Right lobe of liver (tissue), 4 donors: ENCODE measurements at regions not wholly inside any gene's neighbourhood (a gene's known extent, or its start where the extent isn't known, plus 50 kb on each side); places are given as distances from the start of the nearest gene placed in this dataset.

ENCODE experiments used
- POLR2A ChIP-seq: fragments of 450-650 bp; IDR thresholded peaks from one replicate; pipeline ENCODE4 v1.6.1; 2017; ENCODE audit warnings: antibody characterized with exemption, mild to moderate bottlenecking
- TF ChIP-seq, protein P1 (sequence below), 4 donors: fragments of 200-600 bp in 3 of 4; fragments of 450-650 bp in 1 of 4; IDR thresholded peaks; one replicate each; pipeline versions ENCODE4 v1.5.1 to v1.8.0; 2016 to 2022; ENCODE audit warnings: antibody characterized with exemption in 4 of 4, mild to moderate bottlenecking in 2 of 4
- donor health status: DM: no; HTN: no; CAD: no.
- donor health status: DM: no; HTN: no; CAD: no.
- donor health status: DM: no; HTN: yes; CAD: no.

DNA sequence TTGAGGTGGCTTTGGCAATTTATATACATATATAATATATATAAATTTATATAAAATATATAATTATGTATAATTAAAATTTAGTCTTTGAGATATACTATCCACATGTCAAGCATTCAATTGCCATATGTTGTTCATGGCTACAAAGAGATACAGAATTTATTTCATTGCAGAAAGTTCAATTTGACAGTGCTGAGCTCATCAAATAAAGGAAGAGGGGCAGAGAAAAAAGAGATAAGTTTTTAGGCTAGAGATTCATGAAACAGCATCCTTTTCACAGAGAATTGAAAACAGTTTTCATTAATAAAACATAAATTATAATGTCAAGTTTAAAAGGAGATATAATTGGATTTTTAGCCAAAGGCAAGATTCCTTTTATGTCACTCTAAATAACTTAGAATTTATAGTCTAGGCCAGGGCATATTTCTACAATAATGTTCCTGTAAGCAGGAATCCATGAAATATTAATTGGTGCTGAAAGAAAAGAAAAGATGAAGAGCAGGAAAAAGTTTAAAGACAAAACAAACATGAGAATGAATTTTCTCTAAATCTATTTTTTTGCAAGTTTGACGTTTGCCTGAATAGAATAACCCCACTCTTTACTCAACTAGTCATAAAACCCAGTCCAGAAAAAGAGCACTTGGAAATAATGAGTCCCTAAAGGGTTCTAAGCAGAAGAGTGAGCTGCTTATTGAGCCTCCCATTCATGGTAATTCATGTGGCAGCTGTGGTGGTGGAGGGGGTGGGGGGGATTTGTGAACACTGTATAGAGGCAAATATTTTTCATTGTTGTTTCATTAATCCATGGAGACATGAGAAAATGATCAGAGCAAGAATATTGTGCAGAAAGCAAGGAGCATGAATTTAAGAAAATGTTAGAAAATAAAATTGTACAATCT lies 1279.5 kb downstream of the CDH12 start:
- TF ChIP-seq, protein P1, sequence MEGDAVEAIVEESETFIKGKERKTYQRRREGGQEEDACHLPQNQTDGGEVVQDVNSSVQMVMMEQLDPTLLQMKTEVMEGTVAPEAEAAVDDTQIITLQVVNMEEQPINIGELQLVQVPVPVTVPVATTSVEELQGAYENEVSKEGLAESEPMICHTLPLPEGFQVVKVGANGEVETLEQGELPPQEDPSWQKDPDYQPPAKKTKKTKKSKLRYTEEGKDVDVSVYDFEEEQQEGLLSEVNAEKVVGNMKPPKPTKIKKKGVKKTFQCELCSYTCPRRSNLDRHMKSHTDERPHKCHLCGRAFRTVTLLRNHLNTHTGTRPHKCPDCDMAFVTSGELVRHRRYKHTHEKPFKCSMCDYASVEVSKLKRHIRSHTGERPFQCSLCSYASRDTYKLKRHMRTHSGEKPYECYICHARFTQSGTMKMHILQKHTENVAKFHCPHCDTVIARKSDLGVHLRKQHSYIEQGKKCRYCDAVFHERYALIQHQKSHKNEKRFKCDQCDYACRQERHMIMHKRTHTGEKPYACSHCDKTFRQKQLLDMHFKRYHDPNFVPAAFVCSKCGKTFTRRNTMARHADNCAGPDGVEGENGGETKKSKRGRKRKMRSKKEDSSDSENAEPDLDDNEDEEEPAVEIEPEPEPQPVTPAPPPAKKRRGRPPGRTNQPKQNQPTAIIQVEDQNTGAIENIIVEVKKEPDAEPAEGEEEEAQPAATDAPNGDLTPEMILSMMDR (IDR thresholded peaks at IDR 0.05), result no peak
- no peak for TF ChIP-seq POLR2A
